ENCODE measurements at regions not wholly inside any gene's neighbourhood (a gene's known extent, or its start where the extent isn't known, plus 50 kb on each side); places are given as distances from the start of the nearest gene placed in this dataset.

DNA sequence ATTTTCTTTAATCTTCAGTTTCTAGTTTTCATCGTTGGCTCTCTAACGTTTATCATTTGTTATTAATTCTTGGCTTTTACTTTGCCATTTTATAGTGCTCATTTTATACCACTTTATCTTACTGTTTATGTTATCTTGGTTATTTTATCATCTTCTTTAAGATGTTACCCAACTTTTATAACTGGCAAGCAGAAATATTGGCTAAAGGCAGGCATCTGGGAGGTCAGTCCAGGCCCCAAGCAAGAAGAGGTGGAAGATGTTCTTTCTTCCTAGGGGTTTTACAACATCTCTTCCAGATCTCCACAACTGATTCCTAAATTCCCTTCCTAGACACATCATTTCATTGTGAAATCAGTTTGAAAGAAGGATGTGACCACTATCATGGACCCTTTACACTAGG is 208.1 kb downstream of the AHR start:
- TF ChIP-seq, protein P1, sequence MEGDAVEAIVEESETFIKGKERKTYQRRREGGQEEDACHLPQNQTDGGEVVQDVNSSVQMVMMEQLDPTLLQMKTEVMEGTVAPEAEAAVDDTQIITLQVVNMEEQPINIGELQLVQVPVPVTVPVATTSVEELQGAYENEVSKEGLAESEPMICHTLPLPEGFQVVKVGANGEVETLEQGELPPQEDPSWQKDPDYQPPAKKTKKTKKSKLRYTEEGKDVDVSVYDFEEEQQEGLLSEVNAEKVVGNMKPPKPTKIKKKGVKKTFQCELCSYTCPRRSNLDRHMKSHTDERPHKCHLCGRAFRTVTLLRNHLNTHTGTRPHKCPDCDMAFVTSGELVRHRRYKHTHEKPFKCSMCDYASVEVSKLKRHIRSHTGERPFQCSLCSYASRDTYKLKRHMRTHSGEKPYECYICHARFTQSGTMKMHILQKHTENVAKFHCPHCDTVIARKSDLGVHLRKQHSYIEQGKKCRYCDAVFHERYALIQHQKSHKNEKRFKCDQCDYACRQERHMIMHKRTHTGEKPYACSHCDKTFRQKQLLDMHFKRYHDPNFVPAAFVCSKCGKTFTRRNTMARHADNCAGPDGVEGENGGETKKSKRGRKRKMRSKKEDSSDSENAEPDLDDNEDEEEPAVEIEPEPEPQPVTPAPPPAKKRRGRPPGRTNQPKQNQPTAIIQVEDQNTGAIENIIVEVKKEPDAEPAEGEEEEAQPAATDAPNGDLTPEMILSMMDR (IDR thresholded peaks at IDR 0.05), result no peak
- TF ChIP-seq CBX8 (IDR thresholded peaks at IDR 0.05) (no peak), POLR2A (IDR thresholded peaks at IDR 0.05; ENCODE audit: low read length) (no peak), BHLHE40 (IDR thresholded peaks at IDR 0.05; ENCODE audit: low read depth, low read length) (no peak), KDM5A (IDR thresholded peaks at IDR 0.05) (no peak), EP300 (IDR thresholded peaks at IDR 0.05) (no peak), CBX2 (IDR thresholded peaks at IDR 0.05; ENCODE audit: borderline replicate concordance, low read depth) (no peak), MAFK (IDR thresholded peaks at IDR 0.05; ENCODE audit: partially characterized antibody) (no peak), KDM1A (IDR thresholded peaks at IDR 0.05; ENCODE audit: low read depth) (no peak), RCOR1 (IDR thresholded peaks at IDR 0.05; ENCODE audit: low read depth, low read length) (no peak), ZSCAN20 (CRISPR knock-in tag; IDR thresholded peaks at IDR 0.05) (no peak)
- TF ChIP-seq, protein P2, sequence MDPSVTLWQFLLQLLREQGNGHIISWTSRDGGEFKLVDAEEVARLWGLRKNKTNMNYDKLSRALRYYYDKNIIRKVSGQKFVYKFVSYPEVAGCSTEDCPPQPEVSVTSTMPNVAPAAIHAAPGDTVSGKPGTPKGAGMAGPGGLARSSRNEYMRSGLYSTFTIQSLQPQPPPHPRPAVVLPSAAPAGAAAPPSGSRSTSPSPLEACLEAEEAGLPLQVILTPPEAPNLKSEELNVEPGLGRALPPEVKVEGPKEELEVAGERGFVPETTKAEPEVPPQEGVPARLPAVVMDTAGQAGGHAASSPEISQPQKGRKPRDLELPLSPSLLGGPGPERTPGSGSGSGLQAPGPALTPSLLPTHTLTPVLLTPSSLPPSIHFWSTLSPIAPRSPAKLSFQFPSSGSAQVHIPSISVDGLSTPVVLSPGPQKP (IDR thresholded peaks at IDR 0.05; ENCODE audit: low read depth, low read length), result no peak
